ENCODE measurements at regions not wholly inside any gene's neighbourhood (a gene's known extent, or its start where the extent isn't known, plus 50 kb on each side); places are given as distances from the start of the nearest gene placed in this dataset.

DNA sequence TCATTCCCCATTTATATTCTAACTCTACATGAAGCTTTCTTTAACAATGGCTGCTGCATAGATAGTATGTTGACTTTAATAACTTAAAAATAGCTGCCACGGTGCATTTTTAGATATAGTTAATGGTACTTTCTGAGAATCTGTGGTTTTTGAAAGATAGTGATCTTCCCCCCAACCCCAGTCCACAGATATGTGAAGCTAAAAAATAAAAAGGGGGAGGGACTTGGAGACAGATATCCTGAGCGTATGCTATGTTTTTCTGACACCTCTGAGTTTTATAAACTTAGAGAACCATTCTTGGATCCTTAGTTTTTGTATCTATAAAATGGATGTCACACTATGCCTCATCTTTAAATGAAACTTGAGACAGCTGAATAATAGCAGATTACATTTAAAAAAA, 120.5 kb downstream of the SNX18 start:
- Histone ChIP-seq H3K9ac (ENCODE audit: insufficient read depth in 1 of 2, low read length in 2 of 2) (no peak overlapping the region), H3K27me3 (ENCODE audit: control insufficient read depth in 3 of 3, insufficient read depth in 3 of 3, low read length in 2 of 3) (peaks cover 0 to 3% (median 0%) of the 10 kb centered on the region in 3 donors), H3K27ac (ENCODE audit: low read depth in 1 of 2, low read length in 1 of 2) (no peak overlapping the region), H3K4me3 (no peak overlapping the region), H3K9me3 (ENCODE audit: control insufficient read depth in 4 of 4, insufficient read depth in 3 of 4, low read length in 3 of 4) (no peaks in the 10 kb centered on the region), H3K4me1 (ENCODE audit: control insufficient read depth in 5 of 5, insufficient read depth in 5 of 5, low read length in 5 of 5) (peaks cover 0 to 14% (median 2%) of the 10 kb centered on the region in 5 donors), H3K36me3 (ENCODE audit: control insufficient read depth in 4 of 4, insufficient read depth in 4 of 4, low read length in 4 of 4) (no peaks in the 10 kb centered on the region)
- no peak for TF ChIP-seq CTCF (IDR thresholded peaks at IDR 0.05; ENCODE audit: control extremely low read depth, extremely low read depth)
- ATAC-seq (ENCODE audit: insufficient read depth, low FRiP score): no peak
- DNase-seq: peak in 2 of 3 donors; percentile 37 to 69
- WGBS, 2 donors: 64 to 72% methylated on average over 2 of the region's 2 CpGs

DNA sequence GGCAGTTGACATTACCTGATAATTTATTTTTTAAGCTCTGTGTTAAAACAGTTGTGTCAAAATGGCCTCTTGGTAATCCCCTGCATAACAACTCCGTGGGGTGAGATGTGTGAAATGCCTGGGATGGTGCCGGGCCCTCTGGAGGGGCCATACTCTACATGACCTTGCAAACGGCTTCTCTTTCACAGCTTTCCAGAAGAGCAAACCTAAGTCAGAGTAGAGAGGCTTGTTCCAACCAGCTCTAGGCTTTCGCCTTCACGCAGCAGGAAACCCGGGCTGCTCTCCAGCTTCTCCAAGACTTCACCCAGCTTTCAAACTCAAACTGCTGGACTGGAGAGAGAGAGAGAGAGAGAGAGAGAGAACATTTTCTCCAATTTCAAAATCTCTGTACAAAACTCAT, 120.1 kb downstream of the SNX18 start:
- Histone ChIP-seq H3K9me3 (ENCODE audit: control insufficient read depth in 4 of 4, insufficient read depth in 3 of 4, low read length in 3 of 4) (no peaks in the 10 kb centered on the region), H3K27ac (ENCODE audit: low read depth in 1 of 2, low read length in 1 of 2) (no peak overlapping the region), H3K27me3 (ENCODE audit: control insufficient read depth in 3 of 3, insufficient read depth in 3 of 3, low read length in 2 of 3) (no peaks in the 10 kb centered on the region), H3K4me1 (ENCODE audit: control insufficient read depth in 5 of 5, insufficient read depth in 5 of 5, low read length in 5 of 5) (peaks cover 0 to 14% (median 2%) of the 10 kb centered on the region in 5 donors), H3K4me3 (no peak overlapping the region), H3K36me3 (ENCODE audit: control insufficient read depth in 4 of 4, insufficient read depth in 4 of 4, low read length in 4 of 4) (no peaks in the 10 kb centered on the region), H3K9ac (ENCODE audit: insufficient read depth in 1 of 2, low read length in 2 of 2) (no peak overlapping the region)
- no peak for TF ChIP-seq CTCF (IDR thresholded peaks at IDR 0.05; ENCODE audit: control extremely low read depth, extremely low read depth)
- 68 to 89% methylated on average over 6 of the region's 6 CpGs for WGBS, 2 donors
- DNase-seq (peak; percentile 61 to 93 (median 82)), ATAC-seq (ENCODE audit: insufficient read depth, low FRiP score) (no peak)

DNA sequence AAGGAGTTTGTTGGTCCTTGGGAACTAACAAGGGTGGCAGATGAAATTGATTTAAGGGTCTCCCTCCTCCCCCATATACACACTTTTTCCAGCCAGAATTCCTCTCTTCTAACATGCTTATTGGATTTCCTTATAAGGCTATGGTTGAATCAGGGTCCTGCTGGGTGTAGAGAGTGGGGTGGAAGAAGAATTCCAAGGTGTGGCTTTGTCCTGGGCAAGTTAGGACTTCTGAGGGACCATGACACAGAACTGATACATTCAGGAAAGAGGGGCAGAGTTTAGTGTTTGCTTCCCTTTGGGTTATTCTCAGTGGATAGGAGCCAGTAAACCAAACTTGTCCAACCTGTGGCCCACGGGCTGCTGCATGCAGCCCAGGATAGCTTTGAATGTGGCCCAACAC, 116.5 kb downstream of the SNX18 start:
- Histone ChIP-seq H3K27me3 (ENCODE audit: control insufficient read depth in 3 of 3, insufficient read depth in 3 of 3, low read length in 2 of 3) (no peaks in the 10 kb centered on the region), H3K27ac (ENCODE audit: low read depth in 1 of 2, low read length in 1 of 2) (no peak overlapping the region), H3K9me3 (ENCODE audit: control insufficient read depth in 4 of 4, insufficient read depth in 3 of 4, low read length in 3 of 4) (peaks cover 0 to 5% (median under 1%) of the 10 kb centered on the region in 4 donors), H3K9ac (ENCODE audit: insufficient read depth in 1 of 2, low read length in 2 of 2) (no peak overlapping the region), H3K4me1 (ENCODE audit: control insufficient read depth in 5 of 5, insufficient read depth in 5 of 5, low read length in 5 of 5) (peaks cover 0 to 30% (median 6%) of the 10 kb centered on the region in 5 donors), H3K4me3 (no peak overlapping the region), H3K36me3 (ENCODE audit: control insufficient read depth in 4 of 4, insufficient read depth in 4 of 4, low read length in 4 of 4) (no peaks in the 10 kb centered on the region)
- ATAC-seq (ENCODE audit: insufficient read depth, low FRiP score) (no peak), DNase-seq (no peak)
- 55 to 71% methylated on average over 1 of the region's 1 CpG for WGBS, 2 donors
- no peak for TF ChIP-seq CTCF (IDR thresholded peaks at IDR 0.05; ENCODE audit: control extremely low read depth, extremely low read depth)

GRCh38 chr5:54632131-54632701, 114.7 kb downstream of the SNX18 start:
- ATAC-seq (ENCODE audit: insufficient read depth, low FRiP score): no peak
- H3K4me1 ChIP-seq (ENCODE audit: control insufficient read depth in 5 of 5, insufficient read depth in 5 of 5, low read length in 5 of 5): peaks cover 0 to 16% (median 6%) of the 10 kb centered on the region in 5 donors
- no peak overlapping the region for H3K4me3 ChIP-seq
- DNase-seq: peak; percentile 20 to 62 (median 45)
- no peak overlapping the region for H3K27ac ChIP-seq (ENCODE audit: low read depth in 1 of 2, low read length in 1 of 2)
- no peaks in the 10 kb centered on the region for H3K36me3 ChIP-seq (ENCODE audit: control insufficient read depth in 4 of 4, insufficient read depth in 4 of 4, low read length in 4 of 4)
- H3K9me3 ChIP-seq (ENCODE audit: control insufficient read depth in 4 of 4, insufficient read depth in 3 of 4, low read length in 3 of 4): peaks cover 0 to 5% (median under 1%) of the 10 kb centered on the region in 4 donors
- TF ChIP-seq CTCF (IDR thresholded peaks at IDR 0.05; ENCODE audit: control extremely low read depth, extremely low read depth): no peak
- no peak overlapping the region for H3K9ac ChIP-seq (ENCODE audit: insufficient read depth in 1 of 2, low read length in 2 of 2)
- WGBS, 2 donors: 74 to 86% methylated on average over 6 of the region's 6 CpGs
- no peaks in the 10 kb centered on the region for H3K27me3 ChIP-seq (ENCODE audit: control insufficient read depth in 3 of 3, insufficient read depth in 3 of 3, low read length in 2 of 3)

Measured in lung (tissue), 11 donors.